ENCODE measurements at regions not wholly inside any gene's neighbourhood (a gene's known extent, or its start where the extent isn't known, plus 50 kb on each side); places are given as distances from the start of the nearest gene placed in this dataset.

DNA sequence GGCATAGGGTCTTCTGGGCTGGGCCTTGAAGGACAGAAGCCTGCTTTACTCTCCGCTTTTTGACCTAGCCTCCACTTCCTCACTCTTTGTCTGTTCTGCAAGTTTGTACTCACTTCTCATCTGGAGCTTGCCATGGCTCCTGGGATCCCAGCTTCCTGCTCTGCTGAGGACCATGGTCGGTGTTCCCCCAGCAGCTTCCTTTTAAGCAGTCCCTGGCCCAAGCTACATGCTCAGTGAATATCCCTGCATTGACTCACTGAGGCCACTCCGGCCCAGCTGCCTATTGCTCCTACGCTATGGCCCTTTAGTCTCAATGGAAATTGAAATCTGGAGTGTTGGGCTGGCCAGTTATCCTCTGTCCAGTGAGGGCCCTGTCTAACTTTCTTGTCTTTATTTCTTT lies 427.7 kb downstream of the RPS24 start:
- TF ChIP-seq, protein P1, sequence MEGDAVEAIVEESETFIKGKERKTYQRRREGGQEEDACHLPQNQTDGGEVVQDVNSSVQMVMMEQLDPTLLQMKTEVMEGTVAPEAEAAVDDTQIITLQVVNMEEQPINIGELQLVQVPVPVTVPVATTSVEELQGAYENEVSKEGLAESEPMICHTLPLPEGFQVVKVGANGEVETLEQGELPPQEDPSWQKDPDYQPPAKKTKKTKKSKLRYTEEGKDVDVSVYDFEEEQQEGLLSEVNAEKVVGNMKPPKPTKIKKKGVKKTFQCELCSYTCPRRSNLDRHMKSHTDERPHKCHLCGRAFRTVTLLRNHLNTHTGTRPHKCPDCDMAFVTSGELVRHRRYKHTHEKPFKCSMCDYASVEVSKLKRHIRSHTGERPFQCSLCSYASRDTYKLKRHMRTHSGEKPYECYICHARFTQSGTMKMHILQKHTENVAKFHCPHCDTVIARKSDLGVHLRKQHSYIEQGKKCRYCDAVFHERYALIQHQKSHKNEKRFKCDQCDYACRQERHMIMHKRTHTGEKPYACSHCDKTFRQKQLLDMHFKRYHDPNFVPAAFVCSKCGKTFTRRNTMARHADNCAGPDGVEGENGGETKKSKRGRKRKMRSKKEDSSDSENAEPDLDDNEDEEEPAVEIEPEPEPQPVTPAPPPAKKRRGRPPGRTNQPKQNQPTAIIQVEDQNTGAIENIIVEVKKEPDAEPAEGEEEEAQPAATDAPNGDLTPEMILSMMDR (IDR thresholded peaks at IDR 0.05) = no peak
- TF ChIP-seq SIN3A (IDR thresholded peaks at IDR 0.05; ENCODE audit: borderline replicate concordance, low read depth, low read length) (no peak), EP300 (IDR thresholded peaks at IDR 0.05; ENCODE audit: borderline replicate concordance in 1 of 2, low read depth in 1 of 2, low read length in 1 of 2) (no peak), RAD21 (IDR thresholded peaks at IDR 0.05; ENCODE audit: low read length) (no peak), ELF1 (IDR thresholded peaks at IDR 0.05) (no peak), SMC3 (IDR thresholded peaks at IDR 0.05; ENCODE audit: low read depth, low read length) (no peak)
